Keratinocyte (primary cell): ENCODE measurements at regions not wholly inside any gene's neighbourhood (a gene's known extent, or its start where the extent isn't known, plus 50 kb on each side); places are given as distances from the start of the nearest gene placed in this dataset.

Source experiments
- DNase-seq: peaks from one replicate; pipeline ENCODE4 v3.0.0-alpha.2; 2011; ENCODE audit warnings: low read depth, missing footprints, low spot score
- FAIRE-seq: peaks from 2 replicates; lab custom pipeline; 2011; peaks lifted over from hg19 to GRCh38; lab: Jason Lieb, UNC
- H2AFZ ChIP-seq: 2 replicates; pipeline ENCODE4 v1.6.0; 2012; ENCODE audit warnings: low read length, control low read depth, inconsistent platforms; ENCODE audit not compliant: control insufficient read depth
- H3K27ac ChIP-seq: 2 replicates; pipeline ENCODE4 v1.5.1; 2011; ENCODE audit warnings: low read length; ENCODE audit not compliant: control insufficient read depth, insufficient read depth
- H3K27me3 ChIP-seq: 3 replicates; pipeline ENCODE4 v1.6.0; 2011; ENCODE audit warnings: low read length; ENCODE audit not compliant: control insufficient read depth, insufficient read depth; ENCODE audit errors: extremely low read depth
- H3K36me3 ChIP-seq, 2 experiments: 2 replicates in 1 of 2; 3 replicates in 1 of 2; pipeline ENCODE4 v1.5.1; 2011; ENCODE audit warnings: low read length in 2 of 2, mild to moderate bottlenecking in 1 of 2; ENCODE audit not compliant: control insufficient read depth in 2 of 2, insufficient read depth in 2 of 2; ENCODE audit errors: extremely low read depth in 1 of 2
- H3K4me1 ChIP-seq: 3 replicates; pipeline ENCODE4 v1.5.1; 2011; ENCODE audit warnings: low read length; ENCODE audit not compliant: control insufficient read depth, insufficient read depth; ENCODE audit errors: extremely low read depth
- H3K4me2 ChIP-seq: 3 replicates; pipeline ENCODE4 v1.6.0; 2011; ENCODE audit warnings: low read depth, low read length; ENCODE audit not compliant: control insufficient read depth, insufficient read depth; ENCODE audit errors: extremely low read depth
- H3K4me3 ChIP-seq, 3 experiments: fragments of 200-600 bp in 1 of 3; sonication (generic) in 1 of 3; 2 replicates in 2 of 3; 3 replicates in 1 of 3; pipeline ENCODE4 v1.5.1; 2011 to 2016; ENCODE audit warnings: low read length in 3 of 3, mild to moderate bottlenecking in 3 of 3, control low read depth in 2 of 3, inconsistent platforms in 1 of 3, low read depth in 1 of 3, mixed read lengths in 1 of 3, mixed run types in 1 of 3, moderate library complexity in 1 of 3; ENCODE audit not compliant: control insufficient read depth in 2 of 3, insufficient read depth in 2 of 3; ENCODE audit errors: extremely low read depth in 1 of 3
- H3K79me2 ChIP-seq: 2 replicates; pipeline ENCODE4 v1.6.0; 2012; ENCODE audit warnings: low read length; ENCODE audit not compliant: control insufficient read depth, insufficient read depth
- H3K9ac ChIP-seq: 3 replicates; pipeline ENCODE4 v1.6.0; 2011; ENCODE audit warnings: low read length; ENCODE audit not compliant: control insufficient read depth, insufficient read depth; ENCODE audit errors: extremely low read depth
- H3K9me1 ChIP-seq: 3 replicates; pipeline ENCODE4 v1.6.0; 2011; ENCODE audit warnings: low read length; ENCODE audit not compliant: control insufficient read depth, insufficient read depth; ENCODE audit errors: extremely low read depth
- H3K9me3 ChIP-seq: 2 replicates; pipeline ENCODE4 v1.5.1; 2012; ENCODE audit warnings: low read depth, low read length; ENCODE audit not compliant: control insufficient read depth
- H4K20me1 ChIP-seq: 3 replicates; pipeline ENCODE4 v1.6.0; 2011; ENCODE audit warnings: low read length; ENCODE audit not compliant: control insufficient read depth, insufficient read depth; ENCODE audit errors: extremely low read depth
- CTCF ChIP-seq, 3 experiments: IDR thresholded peaks in 1 of 3; conservative IDR thresholded peaks in 1 of 3; optimal IDR thresholded peaks in 1 of 3; 2 replicates in 2 of 3; 3 replicates in 1 of 3; pipeline versions ENCODE3 to v1.5.1; 2011; ENCODE audit warnings: low read length in 3 of 3, mild to moderate bottlenecking in 3 of 3, moderate library complexity in 2 of 3, control low read depth in 1 of 3, inconsistent platforms in 1 of 3; ENCODE audit not compliant: insufficient read depth in 2 of 3; ENCODE audit errors: extremely low read depth in 1 of 3
- EZH2 ChIP-seq: IDR thresholded peaks from one replicate; pipeline ENCODE4 v1.6.1; 2012; ENCODE audit warnings: inconsistent platforms, mild to moderate bottlenecking, low read length, moderate library complexity
- dilution Hi-C: fragments of 300-500 bp; cut with MboI; formaldehyde crosslinking; loops from one replicate; pipeline ENCODE4 v1.7.0; 2020; ENCODE audit warnings: low sequenced_read_pairs; ENCODE audit not compliant: extremely low pct_ligation_motif_present

- Histone ChIP-seq H3K27me3 (no peaks in the 10 kb centered on the region), H3K79me2 (no peaks in the 10 kb centered on the region), H3K9me3 (no peaks in the 10 kb centered on the region), H3K4me1 (no peaks in the 10 kb centered on the region), H3K4me2 (no peak overlapping the region), H4K20me1 (no peaks in the 10 kb centered on the region), H3K36me3 (no peaks in the 10 kb centered on the region), H3K4me3 (no peak overlapping the region), H2AFZ (no peak overlapping the region), H3K9ac (no peak overlapping the region), H3K27ac (no peak overlapping the region), H3K9me1 (no peaks in the 10 kb centered on the region)
- dilution Hi-C loops: no loop called here
- TF ChIP-seq EZH2 (no peak), CTCF (optimal IDR thresholded peaks at IDR 0.05 in 1 of 3, IDR thresholded peaks at IDR 0.05 in 1 of 3, conservative IDR thresholded peaks at IDR 0.05 in 1 of 3; ENCODE audit: extremely low read depth in 1 of 3, insufficient read depth in 2 of 3, low read length in 3 of 3) (no peak)
- DNase-seq (no peak), FAIRE-seq (no peak)
Observed at GRCh38 chr3:66738625-66739365, 238.0 kb upstream of the LRIG1 start.

- H3K27me3 ChIP-seq: no peaks in the 10 kb centered on the region
- H3K9me1 ChIP-seq: no peaks in the 10 kb centered on the region
- H3K27ac ChIP-seq: no peak overlapping the region
- TF ChIP-seq CTCF (optimal IDR thresholded peaks at IDR 0.05 in 1 of 3, IDR thresholded peaks at IDR 0.05 in 1 of 3, conservative IDR thresholded peaks at IDR 0.05 in 1 of 3; ENCODE audit: extremely low read depth in 1 of 3, insufficient read depth in 2 of 3, low read length in 3 of 3) (no peak), EZH2 (no peak)
- H4K20me1 ChIP-seq: no peaks in the 10 kb centered on the region
- no peak for DNase-seq
- H3K79me2 ChIP-seq: no peaks in the 10 kb centered on the region
- no peak overlapping the region for H3K9ac ChIP-seq
- H3K4me1 ChIP-seq: no peaks in the 10 kb centered on the region
- H3K9me3 ChIP-seq: no peaks in the 10 kb centered on the region
- H2AFZ ChIP-seq: no peak overlapping the region
- no peak overlapping the region for H3K4me2 ChIP-seq
- no peak for FAIRE-seq
- dilution Hi-C loops: no loop called here
- no peaks in the 10 kb centered on the region for H3K36me3 ChIP-seq
- no peak overlapping the region for H3K4me3 ChIP-seq
Observed at GRCh38 chr3:66740260-66740659, 239.4 kb upstream of the LRIG1 start.
